Astrocyte (in vitro differentiated cells and primary cell): ENCODE measurements at regions not wholly inside any gene's neighbourhood (a gene's known extent, or its start where the extent isn't known, plus 50 kb on each side); places are given as distances from the start of the nearest gene placed in this dataset.

Experiments used
- CTCF ChIP-seq: IDR thresholded peaks from 2 replicates; pipeline ENCODE4 v1.5.1; 2011; ENCODE audit warnings: low read depth, mild to moderate bottlenecking, inconsistent platforms, low read length, moderate library complexity; ENCODE audit not compliant: insufficient read depth
- EZH2 ChIP-seq: IDR thresholded peaks from 2 replicates; pipeline ENCODE4 v1.6.1; 2012; ENCODE audit warnings: mild to moderate bottlenecking, low read length, inconsistent platforms; ENCODE audit not compliant: insufficient read depth

GRCh38 chr2:11877764-11878163 is 131.3 kb downstream of the LPIN1 start:
- TF ChIP-seq CTCF, result no peak
- TF ChIP-seq EZH2, result no peak
